Naive thymus-derived CD8-positive, alpha-beta T cell (primary cell): ENCODE measurements at regions not wholly inside any gene's neighbourhood (a gene's known extent, or its start where the extent isn't known, plus 50 kb on each side); places are given as distances from the start of the nearest gene placed in this dataset.
A peak's percentile ranks its signal among the peaks of the same experiment; 100 is the strongest.

Source experiments
- ATAC-seq, 2 donors: fragments of 150-1000 bp; cut with Tn5 transposase in 1 of 2; sonication (Bioruptor Pico), chemical (Tn5 transposase) in 1 of 2; 1 replicate in 1 of 2; 2 replicates in 1 of 2; pipeline ENCODE4 v1.10.0; 2021; ENCODE audit warnings: mild to moderate bottlenecking in 2 of 2, moderate library complexity in 2 of 2
- POLR2A ChIA-PET: fragments of 350-600 bp; sonication (Branson Sonifier 250); formaldehyde crosslinking; loops from one replicate; lab custom pipeline; 2021; ENCODE audit warnings: antibody characterized with exemption; lab: Charles Lee
- DNase-seq, 10 donors: peaks; one replicate each; pipeline versions ENCODE4 v3.0.0 to v3.0.0-alpha.2; 2020 to 2022
- H3K27ac Mint-ChIP-seq, 10 donors: one replicate each; pipeline ENCODE4 v1.8.0; 2020 to 2022; ENCODE audit warnings: mild to moderate bottlenecking in 10 of 10, mixed read lengths in 10 of 10, moderate library complexity in 4 of 10, inconsistent platforms in 1 of 10
- H3K27me3 Mint-ChIP-seq, 5 donors: one replicate each; pipeline ENCODE4 v1.8.0; 2021 to 2022; ENCODE audit warnings: mixed read lengths in 5 of 5
- H3K36me3 Mint-ChIP-seq, 3 donors: one replicate each; pipeline ENCODE4 v1.8.0; 2020 to 2022; ENCODE audit warnings: mixed read lengths in 3 of 3, mild to moderate bottlenecking in 2 of 3, inconsistent platforms in 1 of 3
- H3K4me1 Mint-ChIP-seq, 4 donors: one replicate each; pipeline ENCODE4 v1.8.0; 2021 to 2022; ENCODE audit warnings: mixed read lengths in 4 of 4
- H3K4me3 Mint-ChIP-seq, 10 donors: one replicate each; pipeline ENCODE4 v1.8.0; 2020 to 2022; ENCODE audit warnings: mild to moderate bottlenecking in 10 of 10, mixed read lengths in 10 of 10, moderate library complexity in 6 of 10, inconsistent platforms in 1 of 10
- H3K9me3 Mint-ChIP-seq, 9 donors: one replicate each; pipeline ENCODE4 v1.8.0; 2020 to 2022; ENCODE audit warnings: mixed read lengths in 9 of 9, mild to moderate bottlenecking in 3 of 9, inconsistent platforms in 1 of 9, moderate library complexity in 1 of 9

- Mint-ChIP-seq H3K27ac (peak overlapping the region in 3 of 10 donors; percentile 53 to 65 (median 56)), H3K9me3 (peaks cover 0 to 2% (median 0%) of the 10 kb centered on the region in 9 donors), H3K4me3 (peak overlapping the region in 9 of 10 donors; percentile 54 to 82 (median 75)), H3K4me1 (peaks cover 6 to 16% (median 7%) of the 10 kb centered on the region in 4 donors), H3K36me3 (no peaks in the 10 kb centered on the region), H3K27me3 (no peaks in the 10 kb centered on the region)
- POLR2A ChIA-PET: interaction anchor here (0.6 to 1.6 kb wide), 3 partner anchors 10 to 99 kb away, joined by 3 to 4 read pairs (median 3); no protein-coding TSS in a partner anchor
- no peak for ATAC-seq
- no peak for DNase-seq
These were observed 169.8 kb upstream of the BCOR start for GRCh38 chrX:40267334-40268187.

- POLR2A ChIA-PET: interaction anchor here (0.6 to 1.8 kb wide), 4 partner anchors 9 to 99 kb away, joined by 3 to 8 read pairs (median 4); no protein-coding TSS in a partner anchor
- H3K9me3 Mint-ChIP-seq: peaks cover 0 to 2% (median 0%) of the 10 kb centered on the region in 9 donors
- peak; percentile 15 to 67 (median 40) for DNase-seq
- H3K4me3 Mint-ChIP-seq: peak overlapping the region; percentile 69 to 87 (median 78)
- peak overlapping the region in 2 of 10 donors; percentile 25 to 53 for H3K27ac Mint-ChIP-seq
- peaks cover 6 to 16% (median 7%) of the 10 kb centered on the region in 4 donors for H3K4me1 Mint-ChIP-seq
- no peaks in the 10 kb centered on the region for H3K27me3 Mint-ChIP-seq
- ATAC-seq: peak; percentile 72 to 90
- H3K36me3 Mint-ChIP-seq: no peaks in the 10 kb centered on the region
These were observed 169.0 kb upstream of the BCOR start for GRCh38 chrX:40266490-40267333.

- Mint-ChIP-seq H3K36me3 (no peaks in the 10 kb centered on the region), H3K27me3 (no peaks in the 10 kb centered on the region), H3K4me3 (peak overlapping the region; percentile 56 to 87 (median 76)), H3K9me3 (peaks cover 0 to 2% (median 0%) of the 10 kb centered on the region in 9 donors), H3K4me1 (peaks cover 6 to 16% (median 7%) of the 10 kb centered on the region in 4 donors), H3K27ac (peak overlapping the region in 5 of 10 donors; percentile 16 to 40 (median 22))
- ATAC-seq: no peak
- no peak for DNase-seq
- POLR2A ChIA-PET: interaction anchor here (1.8 kb wide), 1 partner anchor 89 kb away, joined by 8 read pairs; no protein-coding TSS in a partner anchor
These were observed 168.2 kb upstream of the BCOR start for GRCh38 chrX:40265936-40266335.

- peaks cover 6 to 16% (median 8%) of the 10 kb centered on the region in 4 donors for H3K4me1 Mint-ChIP-seq
- DNase-seq (no peak), ATAC-seq (no peak)
- POLR2A ChIA-PET: interaction anchor here (1.0 kb wide), 1 partner anchor 86 kb away, joined by 3 read pairs; no protein-coding TSS in a partner anchor
- peaks cover 0 to 2% (median 0%) of the 10 kb centered on the region in 9 donors for H3K9me3 Mint-ChIP-seq
- no peaks in the 10 kb centered on the region for H3K27me3 Mint-ChIP-seq
- H3K27ac Mint-ChIP-seq: no peak overlapping the region
- H3K4me3 Mint-ChIP-seq: no peak overlapping the region
- no peaks in the 10 kb centered on the region for H3K36me3 Mint-ChIP-seq
These were observed 165.3 kb upstream of the BCOR start for GRCh38 chrX:40263014-40263560.

- no peaks in the 10 kb centered on the region for H3K27me3 Mint-ChIP-seq
- H3K36me3 Mint-ChIP-seq: no peaks in the 10 kb centered on the region
- H3K4me1 Mint-ChIP-seq: peaks cover 5 to 9% (median 7%) of the 10 kb centered on the region in 4 donors
- DNase-seq (no peak), ATAC-seq (no peak)
- peaks cover 0 to 2% (median 0%) of the 10 kb centered on the region in 9 donors for H3K9me3 Mint-ChIP-seq
- H3K27ac Mint-ChIP-seq: no peak overlapping the region
- H3K4me3 Mint-ChIP-seq: no peak overlapping the region
- POLR2A ChIA-PET: no interaction called here
These were observed 164.6 kb upstream of the BCOR start for GRCh38 chrX:40262157-40263013.

GRCh38 chrX:40261833-40262156 lies 164.0 kb upstream of the BCOR start:
- Mint-ChIP-seq H3K36me3 (no peaks in the 10 kb centered on the region), H3K27me3 (no peaks in the 10 kb centered on the region), H3K4me3 (no peak overlapping the region), H3K9me3 (peaks cover 0 to 2% (median 0%) of the 10 kb centered on the region in 9 donors), H3K27ac (no peak overlapping the region), H3K4me1 (peaks cover 2 to 7% (median 6%) of the 10 kb centered on the region in 4 donors)
- POLR2A ChIA-PET: no interaction called here
- DNase-seq (no peak), ATAC-seq (no peak)

GRCh38 chrX:40260146-40260747 lies 162.5 kb upstream of the BCOR start:
- H3K4me1 Mint-ChIP-seq: peaks cover 0 to 2% (median 0%) of the 10 kb centered on the region in 4 donors
- no peaks in the 10 kb centered on the region for H3K27me3 Mint-ChIP-seq
- DNase-seq (no peak), ATAC-seq (no peak)
- no peaks in the 10 kb centered on the region for H3K36me3 Mint-ChIP-seq
- H3K27ac Mint-ChIP-seq: no peak overlapping the region
- H3K4me3 Mint-ChIP-seq: no peak overlapping the region
- POLR2A ChIA-PET: interaction anchor here (0.7 kb wide), 1 partner anchor 404 kb away, joined by 6 read pairs; no protein-coding TSS in a partner anchor
- H3K9me3 Mint-ChIP-seq: peaks cover 0 to 2% (median 0%) of the 10 kb centered on the region in 9 donors

- ATAC-seq (no peak), DNase-seq (no peak)
- H3K27me3 Mint-ChIP-seq: no peaks in the 10 kb centered on the region
- POLR2A ChIA-PET: no interaction called here
- no peak overlapping the region for H3K4me3 Mint-ChIP-seq
- H3K9me3 Mint-ChIP-seq: peaks cover 0 to 2% (median 0%) of the 10 kb centered on the region in 9 donors
- no peak overlapping the region for H3K27ac Mint-ChIP-seq
- peaks cover 0 to 2% (median 0%) of the 10 kb centered on the region in 3 donors for H3K36me3 Mint-ChIP-seq
- H3K4me1 Mint-ChIP-seq: peaks cover 0 to 2% (median 0%) of the 10 kb centered on the region in 4 donors
These were observed 161.2 kb upstream of the BCOR start for GRCh38 chrX:40258909-40259308.

GRCh38 chrX:40253771-40254170 lies 156.0 kb upstream of the BCOR start:
- Mint-ChIP-seq H3K4me3 (no peak overlapping the region), H3K27ac (no peak overlapping the region), H3K9me3 (no peaks in the 10 kb centered on the region), H3K36me3 (peaks cover 0 to 2% (median 0%) of the 10 kb centered on the region in 3 donors), H3K4me1 (no peaks in the 10 kb centered on the region), H3K27me3 (no peaks in the 10 kb centered on the region)
- POLR2A ChIA-PET: no interaction called here
- no peak for DNase-seq
- ATAC-seq: no peak

GRCh38 chrX:40249582-40249981 lies 151.8 kb upstream of the BCOR start:
- Mint-ChIP-seq H3K4me1 (peaks cover 8 to 14% (median 11%) of the 10 kb centered on the region in 4 donors), H3K9me3 (no peaks in the 10 kb centered on the region), H3K27me3 (peaks cover 0 to 4% (median 0%) of the 10 kb centered on the region in 5 donors), H3K27ac (no peak overlapping the region), H3K36me3 (peaks cover 0 to 2% (median 0%) of the 10 kb centered on the region in 3 donors), H3K4me3 (no peak overlapping the region)
- DNase-seq (no peak), ATAC-seq (no peak)
- POLR2A ChIA-PET: interaction anchor here (1.0 kb wide), 1 partner anchor 73 kb away, joined by 3 read pairs; no protein-coding TSS in a partner anchor

- Mint-ChIP-seq H3K4me3 (no peak overlapping the region), H3K9me3 (no peaks in the 10 kb centered on the region), H3K4me1 (peaks cover 8 to 14% (median 11%) of the 10 kb centered on the region in 4 donors), H3K27me3 (peaks cover 0 to 4% (median 0%) of the 10 kb centered on the region in 5 donors), H3K36me3 (no peaks in the 10 kb centered on the region), H3K27ac (no peak overlapping the region)
- ATAC-seq (no peak), DNase-seq (no peak)
- POLR2A ChIA-PET: interaction anchor here (1.0 kb wide), 1 partner anchor 72 kb away, joined by 3 read pairs; no protein-coding TSS in a partner anchor
These were observed 151.1 kb upstream of the BCOR start for GRCh38 chrX:40248822-40249221.
